HepG2 (cell line): ENCODE measurements at regions not wholly inside any gene's neighbourhood (a gene's known extent, or its start where the extent isn't known, plus 50 kb on each side); places are given as distances from the start of the nearest gene placed in this dataset.

ENCODE experiments used
- ATAC-seq: fragments of 200-7000 bp; cut with Tn5 transposase; 3 replicates; pipeline ENCODE4 v1.9.1; 2020; ENCODE audit warnings: mild to moderate bottlenecking, moderate library complexity
- BruUV-seq: library from RNA; stranded (reverse); fragments of 400-500 nt; replicated peaks from 2 replicates; lab custom pipeline; 2021; lab: Mats Ljungman, UMichigan
- CTCF ChIA-PET: fragments of 300-600 bp; formaldehyde crosslinking; extraction: SDS; loops from one replicate; lab custom pipeline; 2021; ENCODE audit warnings: low total read pairs, inconsistent platforms, low intra/inter-chr PET ratio; lab: Yijun Ruan, JAX
- POLR2A ChIA-PET: fragments of 350-600 bp; sonication (Branson Sonifier 250); formaldehyde crosslinking; loops from one replicate; lab custom pipeline; 2020; ENCODE audit warnings: antibody characterized with exemption, inconsistent platforms; lab: Yijun Ruan, JAX
- DNase-seq: peaks from one replicate; pipeline ENCODE4 v3.0.0-alpha.2; 2015; ENCODE audit warnings: low spot score
- FAIRE-seq: peaks from 3 replicates; lab custom pipeline; 2011; peaks lifted over from hg19 to GRCh38; lab: Jason Lieb, UNC
- H2AFZ ChIP-seq: one replicate; pipeline ENCODE4 v1.6.1; 2011; ENCODE audit warnings: low read length, inconsistent platforms
- H3K27ac ChIP-seq: fragments of 300-600 bp; 3 replicates; pipeline ENCODE4 v1.8.0; 2011; ENCODE audit warnings: mixed run types, mild to moderate bottlenecking, mixed read lengths, low read length, inconsistent platforms; ENCODE audit not compliant: insufficient read depth; ENCODE audit errors: extremely low read length
- H3K27me3 ChIP-seq, 2 experiments: fragments of 200-600 bp in 1 of 2; 2 replicates in 1 of 2; 3 replicates in 1 of 2; pipeline versions ENCODE4 v1.6.0 to v1.8.0; 2011; ENCODE audit warnings: low read length in 2 of 2, mild to moderate bottlenecking in 2 of 2, moderate library complexity in 2 of 2, inconsistent platforms in 1 of 2; ENCODE audit not compliant: insufficient read depth in 2 of 2, control insufficient read depth in 1 of 2
- H3K36me3 ChIP-seq, 2 experiments: fragments of 200-600 bp in 1 of 2; replicated peaks in 1 of 2; 2 replicates in 1 of 2; 3 replicates in 1 of 2; pipeline versions ENCODE4 v1.5.1 to v1.8.0; 2011; ENCODE audit warnings: low read length in 2 of 2, inconsistent platforms in 1 of 2; ENCODE audit not compliant: insufficient read depth in 2 of 2, control insufficient read depth in 1 of 2
- H3K4me1 ChIP-seq: 2 replicates; pipeline ENCODE4 v1.5.1; 2012; ENCODE audit warnings: low read length, inconsistent platforms; ENCODE audit not compliant: insufficient read depth
- H3K4me2 ChIP-seq: 2 replicates; pipeline ENCODE4 v1.6.0; 2011; ENCODE audit warnings: low read depth, low read length, inconsistent platforms
- H3K4me3 ChIP-seq, 3 experiments: fragments of 200-600 bp in 1 of 3; sonication (generic), shearing (Covaris generic) in 1 of 3; replicated peaks in 1 of 3; 2 replicates each; pipeline ENCODE4 v1.5.1; 2011 to 2016; ENCODE audit warnings: low read length in 3 of 3, inconsistent platforms in 2 of 3, low read depth in 2 of 3, mild to moderate bottlenecking in 2 of 3, control low read depth in 1 of 3, mixed read lengths in 1 of 3; ENCODE audit not compliant: insufficient read depth in 1 of 3
- H3K79me2 ChIP-seq: one replicate; pipeline ENCODE4 v1.6.1; 2011; ENCODE audit warnings: low read length, inconsistent platforms; ENCODE audit not compliant: insufficient read depth
- H3K9ac ChIP-seq: 2 replicates; pipeline ENCODE4 v1.6.0; 2011; ENCODE audit warnings: mild to moderate bottlenecking, low read depth, low read length, inconsistent platforms; ENCODE audit not compliant: insufficient read depth
- H3K9me3 ChIP-seq: 2 replicates; pipeline ENCODE4 v1.5.1; 2012; ENCODE audit warnings: mild to moderate bottlenecking, low read length
- H4K20me1 ChIP-seq: 2 replicates; pipeline ENCODE4 v1.6.0; 2011; ENCODE audit warnings: inconsistent platforms, mild to moderate bottlenecking, low read length, moderate library complexity; ENCODE audit not compliant: insufficient read depth
- CHD4 ChIP-seq: fragments of 200-600 bp; sonication (generic); IDR thresholded peaks from 2 replicates; pipeline ENCODE4 v1.7.0; 2017; ENCODE audit warnings: mild to moderate bottlenecking, low read length, borderline replicate concordance
- FOSL2 ChIP-seq: sonication (generic); formaldehyde crosslinking; IDR thresholded peaks from 2 replicates; pipeline ENCODE4 v1.4.0; 2020; ENCODE audit warnings: missing genetic modification reagents
- HNRNPL ChIP-seq: fragments of 200-400 bp; formaldehyde crosslinking; IDR thresholded peaks from 2 replicates; pipeline ENCODE4 v1.6.1; 2017; ENCODE audit warnings: mild to moderate bottlenecking, low read depth, low read length
- U2AF1 ChIP-seq: fragments of 200-400 bp; formaldehyde crosslinking; optimal IDR thresholded peaks from 2 replicates; pipeline ENCODE3; 2017; ENCODE audit warnings: mild to moderate bottlenecking, low read depth, low read length
- ZNF276 ChIP-seq: sonication (generic); formaldehyde crosslinking; IDR thresholded peaks from 2 replicates; pipeline ENCODE4 v1.4.0; 2020; ENCODE audit warnings: mild to moderate bottlenecking, low read depth, missing genetic modification reagents
- ZNF354B ChIP-seq: sonication (generic); formaldehyde crosslinking; IDR thresholded peaks from 2 replicates; pipeline ENCODE4 v1.8.0; 2022; ENCODE audit warnings: mild to moderate bottlenecking, missing genetic modification reagents
- ZNF710 ChIP-seq: sonication (generic); formaldehyde crosslinking; IDR thresholded peaks from 2 replicates; pipeline ENCODE4 v1.5.0; 2020; ENCODE audit warnings: mild to moderate bottlenecking, missing genetic modification reagents, borderline replicate concordance
- ZNF790 ChIP-seq: sonication (generic); formaldehyde crosslinking; IDR thresholded peaks from 2 replicates; pipeline ENCODE4 v1.8.0; 2022; ENCODE audit warnings: missing genetic modification reagents, mild to moderate bottlenecking, borderline replicate concordance
- ZSCAN9 ChIP-seq: IDR thresholded peaks from 2 replicates; pipeline ENCODE4 v1.6.1; 2016; ENCODE audit warnings: borderline replicate concordance
- WGBS: methylation state at CpG from one replicate; pipeline ENCODE4 v1.1.6; 2017; ENCODE audit warnings: low lambda C conversion rate; 5-methylcytosine and 5-hydroxymethylcytosine counted together
- in situ Hi-C: cut with HindIII; loops from 2 replicates; pipeline ENCODE4 v1.10.0; 2017; ENCODE audit warnings: low pct_unique_long_range_greater_than_20kb; ENCODE audit not compliant: extremely low pct_ligation_motif_present
- intact Hi-C: fragments of 100-400 bp; cut with micrococcal nuclease; formaldehyde crosslinking; loops from one replicate; pipeline ENCODE4 v1.10.0; 2022; ENCODE audit not compliant: unreplicated experiment
- TF ChIP-seq, protein P1 (sequence below): sonication (generic); formaldehyde crosslinking; IDR thresholded peaks from 2 replicates; pipeline ENCODE4 v1.4.0; 2020; ENCODE audit warnings: mild to moderate bottlenecking, missing genetic modification reagents

DNA sequence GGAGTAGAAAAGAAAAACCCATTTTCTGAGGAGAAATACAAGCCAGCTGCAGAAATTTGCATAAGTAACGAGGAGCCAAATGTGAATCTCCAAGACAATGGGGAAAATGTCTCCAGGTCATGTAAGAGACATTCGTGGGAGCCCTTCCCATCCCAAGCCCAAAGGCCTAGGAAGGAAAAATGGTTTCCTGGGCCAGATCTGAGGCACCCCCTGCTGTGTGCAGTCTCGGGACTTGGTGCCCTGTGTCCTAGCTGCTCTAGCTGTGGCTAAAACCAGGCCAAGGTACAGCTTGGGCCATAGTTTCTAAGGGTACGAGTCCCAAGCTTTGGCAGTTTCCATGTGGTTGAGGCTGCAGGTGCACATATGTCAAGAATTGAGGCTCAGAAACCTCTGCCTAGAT lies 444.9 kb downstream of the PCDH20 start:
- peaks cover 17% of the 10 kb centered on the region for H3K9me3 ChIP-seq
- H3K9ac ChIP-seq, result no peak overlapping the region
- ATAC-seq (no peak), FAIRE-seq (no peak), DNase-seq (no peak)
- no peaks in the 10 kb centered on the region for H3K27me3 ChIP-seq
- intact Hi-C loops, result no loop called here
- ChIA-PET CTCF (no interaction called here), POLR2A (no interaction called here)
- no peaks in the 10 kb centered on the region for H4K20me1 ChIP-seq
- H3K4me2 ChIP-seq, result no peak overlapping the region
- no peak overlapping the region for H2AFZ ChIP-seq
- TF ChIP-seq FOSL2 (CRISPR knock-in tag), result no peak
- no peak for TF ChIP-seq ZNF276
- no peaks in the 10 kb centered on the region for H3K4me1 ChIP-seq
- no peak overlapping the region for H3K27ac ChIP-seq
- WGBS, result 6% methylated on average over 2 of the region's 4 CpGs
- H3K4me3 ChIP-seq, result no peak overlapping the region
- BruUV-seq, result no TSS peak
- no peaks in the 10 kb centered on the region for H3K36me3 ChIP-seq
- in situ Hi-C loops, result no loop called here
- H3K79me2 ChIP-seq, result no peaks in the 10 kb centered on the region

GRCh38 chr13:60969656-60970055 lies 446.0 kb downstream of the PCDH20 start:
- FAIRE-seq, result no peak
- no peak for DNase-seq
- no TSS peak for BruUV-seq
- intact Hi-C loops, result no loop called here
- Histone ChIP-seq H3K4me2 (no peak overlapping the region), H3K9me3 (peaks cover 10% of the 10 kb centered on the region), H3K36me3 (no peaks in the 10 kb centered on the region), H3K79me2 (no peaks in the 10 kb centered on the region), H4K20me1 (no peaks in the 10 kb centered on the region), H3K9ac (no peak overlapping the region), H3K27me3 (no peaks in the 10 kb centered on the region), H3K4me3 (no peak overlapping the region), H3K4me1 (no peaks in the 10 kb centered on the region), H2AFZ (no peak overlapping the region), H3K27ac (no peak overlapping the region)
- WGBS, result 0% methylated on average over 2 of the region's 2 CpGs
- ChIA-PET POLR2A (no interaction called here), CTCF (no interaction called here)
- in situ Hi-C loops, result no loop called here
- ATAC-seq, result no peak
- no peak for TF ChIP-seq HNRNPL
- no peak for TF ChIP-seq CHD4
- TF ChIP-seq ZSCAN9 (CRISPR knock-in tag), result no peak
- TF ChIP-seq, protein P1, sequence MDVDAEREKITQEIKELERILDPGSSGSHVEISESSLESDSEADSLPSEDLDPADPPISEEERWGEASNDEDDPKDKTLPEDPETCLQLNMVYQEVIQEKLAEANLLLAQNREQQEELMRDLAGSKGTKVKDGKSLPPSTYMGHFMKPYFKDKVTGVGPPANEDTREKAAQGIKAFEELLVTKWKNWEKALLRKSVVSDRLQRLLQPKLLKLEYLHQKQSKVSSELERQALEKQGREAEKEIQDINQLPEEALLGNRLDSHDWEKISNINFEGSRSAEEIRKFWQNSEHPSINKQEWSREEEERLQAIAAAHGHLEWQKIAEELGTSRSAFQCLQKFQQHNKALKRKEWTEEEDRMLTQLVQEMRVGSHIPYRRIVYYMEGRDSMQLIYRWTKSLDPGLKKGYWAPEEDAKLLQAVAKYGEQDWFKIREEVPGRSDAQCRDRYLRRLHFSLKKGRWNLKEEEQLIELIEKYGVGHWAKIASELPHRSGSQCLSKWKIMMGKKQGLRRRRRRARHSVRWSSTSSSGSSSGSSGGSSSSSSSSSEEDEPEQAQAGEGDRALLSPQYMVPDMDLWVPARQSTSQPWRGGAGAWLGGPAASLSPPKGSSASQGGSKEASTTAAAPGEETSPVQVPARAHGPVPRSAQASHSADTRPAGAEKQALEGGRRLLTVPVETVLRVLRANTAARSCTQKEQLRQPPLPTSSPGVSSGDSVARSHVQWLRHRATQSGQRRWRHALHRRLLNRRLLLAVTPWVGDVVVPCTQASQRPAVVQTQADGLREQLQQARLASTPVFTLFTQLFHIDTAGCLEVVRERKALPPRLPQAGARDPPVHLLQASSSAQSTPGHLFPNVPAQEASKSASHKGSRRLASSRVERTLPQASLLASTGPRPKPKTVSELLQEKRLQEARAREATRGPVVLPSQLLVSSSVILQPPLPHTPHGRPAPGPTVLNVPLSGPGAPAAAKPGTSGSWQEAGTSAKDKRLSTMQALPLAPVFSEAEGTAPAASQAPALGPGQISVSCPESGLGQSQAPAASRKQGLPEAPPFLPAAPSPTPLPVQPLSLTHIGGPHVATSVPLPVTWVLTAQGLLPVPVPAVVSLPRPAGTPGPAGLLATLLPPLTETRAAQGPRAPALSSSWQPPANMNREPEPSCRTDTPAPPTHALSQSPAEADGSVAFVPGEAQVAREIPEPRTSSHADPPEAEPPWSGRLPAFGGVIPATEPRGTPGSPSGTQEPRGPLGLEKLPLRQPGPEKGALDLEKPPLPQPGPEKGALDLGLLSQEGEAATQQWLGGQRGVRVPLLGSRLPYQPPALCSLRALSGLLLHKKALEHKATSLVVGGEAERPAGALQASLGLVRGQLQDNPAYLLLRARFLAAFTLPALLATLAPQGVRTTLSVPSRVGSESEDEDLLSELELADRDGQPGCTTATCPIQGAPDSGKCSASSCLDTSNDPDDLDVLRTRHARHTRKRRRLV (CRISPR knock-in tag), result no peak
- TF ChIP-seq ZNF710, result no peak
- TF ChIP-seq ZNF354B, result no peak
- TF ChIP-seq U2AF1, result no peak
- TF ChIP-seq ZNF790 (CRISPR knock-in tag), result no peak
